Choroid plexus epithelial cell (primary cell): ENCODE measurements at regions not wholly inside any gene's neighbourhood (a gene's known extent, or its start where the extent isn't known, plus 50 kb on each side); places are given as distances from the start of the nearest gene placed in this dataset.

Source experiments
- DNase-seq: peaks from one replicate; pipeline ENCODE4 v3.0.0-alpha.2; 2010; ENCODE audit warnings: low read depth
- H3K4me3 ChIP-seq: 2 replicates; pipeline ENCODE4 v1.5.1; 2011; ENCODE audit warnings: low read depth, mild to moderate bottlenecking, control low read depth, low read length, moderate library complexity
- CTCF ChIP-seq: conservative IDR thresholded peaks from 2 replicates; pipeline ENCODE4 v1.5.1; 2011; ENCODE audit warnings: low read depth, mild to moderate bottlenecking, control low read depth, inconsistent platforms, low read length, moderate library complexity

DNA sequence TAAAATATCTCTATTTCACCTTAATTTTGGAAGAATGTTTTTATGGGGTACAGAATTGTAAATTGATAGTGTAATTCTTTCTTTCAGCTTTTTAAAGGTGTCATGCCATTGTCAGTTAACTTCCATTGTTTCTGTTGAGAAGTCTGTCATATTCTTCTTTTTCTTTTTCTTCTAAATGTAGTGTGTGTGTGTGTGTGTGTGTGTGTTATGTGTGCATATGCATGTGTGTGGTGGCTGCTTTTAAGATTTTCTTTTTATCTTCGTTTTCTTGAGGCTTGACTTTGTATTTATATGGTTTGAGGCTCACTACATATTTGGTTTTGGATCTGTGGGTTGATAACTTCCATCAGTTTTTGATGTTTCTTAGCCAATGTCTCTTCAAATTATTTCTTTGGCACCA lies 176.5 kb downstream of the OGFRL1 start:
- DNase-seq = no peak
- H3K4me3 ChIP-seq = no peak overlapping the region
- no peak for TF ChIP-seq CTCF

- peak; percentile 61 for DNase-seq
- no peak overlapping the region for H3K4me3 ChIP-seq
- TF ChIP-seq CTCF = no peak
Observed at GRCh38 chr6:71466362-71466761, 177.8 kb downstream of the OGFRL1 start.

DNA sequence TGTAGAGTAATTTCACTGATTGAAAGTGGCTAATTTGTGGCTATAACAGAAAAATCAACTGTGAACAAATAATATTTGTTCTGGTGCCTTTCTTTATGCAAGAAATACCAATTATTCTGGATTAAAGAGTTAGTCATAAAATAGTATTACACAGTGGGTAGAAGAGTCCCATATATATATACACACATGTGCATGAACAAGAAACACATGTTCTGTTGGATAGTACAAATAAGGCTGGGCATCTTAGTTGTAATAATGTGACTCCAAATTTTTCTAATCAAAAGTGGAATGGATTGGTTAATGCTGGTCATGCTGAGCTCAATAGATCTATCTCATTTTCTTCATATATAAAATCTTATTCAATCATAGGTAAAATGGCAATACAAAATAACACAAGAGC lies 179.4 kb downstream of the OGFRL1 start:
- no peak for DNase-seq
- no peak for TF ChIP-seq CTCF
- H3K4me3 ChIP-seq = no peak overlapping the region

DNA sequence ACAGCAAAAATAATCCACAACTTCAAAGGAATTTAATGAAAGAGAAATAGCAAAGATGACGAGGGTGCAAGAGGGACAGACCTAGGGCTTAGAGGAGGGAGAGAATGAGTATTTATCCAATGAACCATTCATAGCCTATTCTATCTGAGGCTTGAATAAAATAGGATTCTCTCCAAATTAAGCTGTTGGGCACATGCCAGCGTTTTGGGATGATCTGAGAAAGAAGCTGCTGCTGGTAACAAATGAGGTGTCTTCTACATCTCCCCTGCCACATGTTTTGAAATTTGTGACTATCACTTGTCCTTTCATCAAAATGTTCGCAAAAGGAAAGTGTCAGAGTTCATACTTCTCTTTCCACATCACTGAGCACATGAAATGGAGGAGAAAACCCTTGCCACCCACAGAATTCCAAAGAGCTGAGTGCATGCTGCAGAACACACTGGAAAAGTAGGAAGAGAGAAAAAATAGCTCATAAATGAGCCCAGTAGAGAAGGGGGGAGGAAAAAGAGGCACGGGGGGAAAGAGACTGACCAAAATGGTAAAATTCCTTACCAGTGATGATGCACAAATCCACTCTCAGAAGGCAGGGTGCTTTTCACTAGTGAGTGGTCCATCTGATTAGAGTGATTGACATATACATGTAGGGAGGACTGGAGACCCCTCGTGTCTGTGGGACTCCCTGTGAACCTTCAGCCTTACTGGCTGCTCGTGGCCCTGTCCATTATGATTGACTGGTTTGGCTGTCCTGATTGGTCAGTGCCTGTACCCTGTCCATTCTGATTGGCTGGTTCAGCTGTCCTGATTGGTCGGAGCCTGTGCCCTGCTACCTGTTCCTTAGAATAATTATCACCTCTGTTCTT lies 180.5 kb downstream of the OGFRL1 start:
- no peak overlapping the region for H3K4me3 ChIP-seq
- no peak for TF ChIP-seq CTCF
- peak; percentile 85 for DNase-seq

- DNase-seq = no peak
- H3K4me3 ChIP-seq = no peak overlapping the region
- TF ChIP-seq CTCF = no peak
Observed at GRCh38 chr6:71471718-71472117, 183.1 kb downstream of the OGFRL1 start.

GRCh38 chr6:71473926-71474325 lies 185.3 kb downstream of the OGFRL1 start:
- DNase-seq = peak; percentile 97
- H3K4me3 ChIP-seq = no peak overlapping the region
- TF ChIP-seq CTCF = no peak

GRCh38 chr6:71474942-71475341 lies 186.3 kb downstream of the OGFRL1 start:
- DNase-seq = no peak
- H3K4me3 ChIP-seq = no peak overlapping the region
- TF ChIP-seq CTCF = no peak
